CD4-positive, alpha-beta memory T cell (primary cell): ENCODE measurements at regions not wholly inside any gene's neighbourhood (a gene's known extent, or its start where the extent isn't known, plus 50 kb on each side); places are given as distances from the start of the nearest gene placed in this dataset.
A peak's percentile ranks its signal among the peaks of the same experiment; 100 is the strongest.

ENCODE experiments used
- CTCF ChIA-PET: fragments of 350-600 bp; sonication (Branson Sonifier 250); formaldehyde crosslinking; loops from one replicate; lab custom pipeline; 2021; ENCODE audit warnings: inconsistent platforms; ENCODE audit not compliant: partially characterized antibody; lab: Charles Lee
- POLR2A ChIA-PET: fragments of 350-600 bp; sonication (Branson Sonifier 250); formaldehyde crosslinking; loops from one replicate; lab custom pipeline; 2021; ENCODE audit not compliant: partially characterized antibody; lab: Charles Lee
- DNase-seq, 5 donors: peaks; one replicate each; pipeline versions ENCODE4 v3.0.0 to v3.0.0-alpha.2; 2020 to 2022; ENCODE audit warnings: mixed read lengths in 1 of 5
- H3K27ac ChIP-seq: one replicate; pipeline ENCODE4 v1.7.0; 2013; ENCODE audit warnings: low read depth, low read length
- H3K27me3 ChIP-seq: 2 replicates; pipeline ENCODE4 v1.7.0; 2013; ENCODE audit warnings: mild to moderate bottlenecking, low read length, moderate library complexity; ENCODE audit not compliant: insufficient read depth
- H3K36me3 ChIP-seq: 2 replicates; pipeline ENCODE4 v1.7.0; 2013; ENCODE audit warnings: mild to moderate bottlenecking, low read length, moderate library complexity; ENCODE audit not compliant: insufficient read depth
- H3K4me1 ChIP-seq: 2 replicates; pipeline ENCODE4 v1.7.0; 2013; ENCODE audit warnings: mild to moderate bottlenecking, low read length, moderate library complexity; ENCODE audit not compliant: insufficient read depth
- H3K4me3 ChIP-seq, 2 donors: one replicate each; pipeline ENCODE4 v1.7.0; 2013; ENCODE audit warnings: low read length in 2 of 2, mild to moderate bottlenecking in 1 of 2
- H3K9me3 ChIP-seq, 2 donors: one replicate each; pipeline ENCODE4 v1.7.0; 2013; ENCODE audit warnings: low read length in 2 of 2, control low read depth in 1 of 2; ENCODE audit not compliant: control insufficient read depth in 1 of 2
- H3K27ac Mint-ChIP-seq, 7 donors: one replicate each; pipeline ENCODE4 v1.8.0; 2020 to 2021; ENCODE audit warnings: mixed read lengths in 7 of 7, mild to moderate bottlenecking in 6 of 7, inconsistent platforms in 3 of 7, moderate library complexity in 3 of 7
- H3K27me3 Mint-ChIP-seq, 2 donors: one replicate each; pipeline ENCODE4 v1.8.0; 2020 to 2021; ENCODE audit warnings: mixed read lengths in 2 of 2
- H3K36me3 Mint-ChIP-seq, 2 donors: one replicate each; pipeline ENCODE4 v1.8.0; 2020 to 2021; ENCODE audit warnings: mixed read lengths in 2 of 2, inconsistent platforms in 1 of 2, mild to moderate bottlenecking in 1 of 2
- H3K4me1 Mint-ChIP-seq, 4 donors: one replicate each; pipeline ENCODE4 v1.8.0; 2020 to 2021; ENCODE audit warnings: mixed read lengths in 4 of 4, mild to moderate bottlenecking in 1 of 4
- H3K4me3 Mint-ChIP-seq, 8 donors: one replicate each; pipeline ENCODE4 v1.8.0; 2020 to 2021; ENCODE audit warnings: mixed read lengths in 8 of 8, mild to moderate bottlenecking in 7 of 8, moderate library complexity in 6 of 8, inconsistent platforms in 3 of 8
- H3K9me3 Mint-ChIP-seq, 8 donors: one replicate each; pipeline ENCODE4 v1.8.0; 2020 to 2021; ENCODE audit warnings: mixed read lengths in 8 of 8, mild to moderate bottlenecking in 5 of 8, inconsistent platforms in 3 of 8, moderate library complexity in 1 of 8
- intact Hi-C: fragments of 100-400 bp; cut with micrococcal nuclease; formaldehyde crosslinking; loops from one replicate; pipeline ENCODE4 v1.15.1; 2023

DNA sequence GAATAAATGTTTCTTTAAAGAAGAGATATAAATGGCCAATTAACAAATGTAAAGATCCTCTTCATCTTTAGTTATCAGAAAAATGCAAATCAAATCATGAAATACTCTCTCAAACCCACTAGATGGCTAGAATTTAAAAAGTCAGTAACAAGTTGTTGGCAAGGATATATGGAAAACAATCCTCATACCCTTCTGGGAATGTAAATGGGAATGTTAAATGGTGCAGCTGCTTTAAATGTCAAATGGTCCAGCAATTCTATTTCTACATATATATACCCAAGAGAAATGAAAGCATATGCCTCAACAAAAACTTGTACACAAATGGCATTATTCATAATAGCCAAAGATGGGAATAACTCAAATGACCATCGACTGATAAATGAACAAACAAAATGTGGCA, 283.5 kb downstream of the RWDD3 start:
- intact Hi-C loops: no loop called here
- no peaks in the 10 kb centered on the region for H3K9me3 ChIP-seq
- no peak overlapping the region for H3K4me3 ChIP-seq
- no peak overlapping the region for H3K27ac ChIP-seq
- no peak overlapping the region for H3K4me3 Mint-ChIP-seq
- ChIA-PET POLR2A (no interaction called here), CTCF (no interaction called here)
- no peaks in the 10 kb centered on the region for H3K4me1 ChIP-seq
- H3K27me3 Mint-ChIP-seq: no peaks in the 10 kb centered on the region
- H3K9me3 Mint-ChIP-seq: peaks cover 0 to 11% (median 7%) of the 10 kb centered on the region in 8 donors
- H3K27me3 ChIP-seq: no peaks in the 10 kb centered on the region
- H3K36me3 ChIP-seq: no peaks in the 10 kb centered on the region
- no peaks in the 10 kb centered on the region for H3K36me3 Mint-ChIP-seq
- no peak for DNase-seq
- H3K4me1 Mint-ChIP-seq: no peaks in the 10 kb centered on the region
- H3K27ac Mint-ChIP-seq: no peak overlapping the region

DNA sequence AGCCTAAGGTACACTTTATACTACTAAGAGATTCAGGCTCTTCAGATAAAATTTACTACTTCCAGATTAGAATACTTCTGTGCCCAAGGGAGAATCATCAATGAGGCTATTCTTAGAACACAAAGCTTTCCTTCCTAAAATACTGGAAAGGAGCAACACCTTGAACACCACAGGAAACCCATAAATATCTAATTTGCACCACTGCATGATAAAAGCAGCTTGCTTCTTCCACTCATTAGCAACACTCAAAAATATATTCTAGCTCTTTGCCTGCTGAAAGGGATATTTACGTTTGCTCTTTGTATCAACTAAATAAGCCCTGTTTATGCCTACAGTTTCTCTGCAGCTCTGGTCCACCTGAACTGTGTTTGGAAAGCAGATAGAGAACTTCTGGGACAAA, 284.3 kb downstream of the RWDD3 start:
- H3K27me3 ChIP-seq: no peaks in the 10 kb centered on the region
- no peaks in the 10 kb centered on the region for H3K27me3 Mint-ChIP-seq
- no peaks in the 10 kb centered on the region for H3K9me3 ChIP-seq
- no peaks in the 10 kb centered on the region for H3K4me1 ChIP-seq
- H3K27ac Mint-ChIP-seq: no peak overlapping the region
- DNase-seq: no peak
- no peak overlapping the region for H3K4me3 Mint-ChIP-seq
- H3K36me3 ChIP-seq: no peaks in the 10 kb centered on the region
- H3K36me3 Mint-ChIP-seq: no peaks in the 10 kb centered on the region
- H3K4me1 Mint-ChIP-seq: no peaks in the 10 kb centered on the region
- POLR2A ChIA-PET: no interaction called here
- intact Hi-C loops: no loop called here
- H3K4me3 ChIP-seq: no peak overlapping the region
- CTCF ChIA-PET: no interaction called here
- H3K9me3 Mint-ChIP-seq: peaks cover 2 to 17% (median 7%) of the 10 kb centered on the region in 8 donors
- H3K27ac ChIP-seq: no peak overlapping the region

DNA sequence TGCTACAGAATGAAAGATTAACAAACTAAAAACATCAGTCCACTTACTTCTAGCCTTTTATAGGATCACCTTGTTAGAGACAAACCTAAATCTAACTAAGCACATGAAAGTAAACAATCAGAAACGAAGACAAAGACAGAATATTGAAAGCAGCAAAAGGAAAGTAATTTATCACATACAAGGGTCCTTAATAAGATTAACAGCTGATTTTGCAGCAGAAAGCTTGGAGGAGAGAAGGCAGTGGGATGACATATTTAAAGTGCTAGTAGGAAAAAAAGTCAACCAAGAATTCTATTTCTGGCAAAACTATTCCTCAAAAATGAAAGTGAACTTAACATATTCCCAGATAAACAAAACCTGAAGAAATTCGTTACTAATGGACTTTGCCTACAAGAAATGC, 286.4 kb downstream of the RWDD3 start:
- intact Hi-C loops: no loop called here
- Histone ChIP-seq H3K27me3 (no peaks in the 10 kb centered on the region), H3K4me1 (no peaks in the 10 kb centered on the region), H3K4me3 (no peak overlapping the region), H3K36me3 (no peaks in the 10 kb centered on the region), H3K27ac (no peak overlapping the region), H3K9me3 (no peaks in the 10 kb centered on the region)
- no peak for DNase-seq
- Mint-ChIP-seq H3K27ac (no peak overlapping the region), H3K36me3 (no peaks in the 10 kb centered on the region), H3K27me3 (no peaks in the 10 kb centered on the region), H3K9me3 (peaks cover 2 to 34% (median 16%) of the 10 kb centered on the region in 8 donors), H3K4me3 (no peak overlapping the region), H3K4me1 (no peaks in the 10 kb centered on the region)
- CTCF ChIA-PET: no interaction called here
- POLR2A ChIA-PET: no interaction called here

GRCh38 chr1:95532335-95532734, 298.3 kb downstream of the RWDD3 start:
- Histone ChIP-seq H3K36me3 (no peaks in the 10 kb centered on the region), H3K4me1 (no peaks in the 10 kb centered on the region), H3K9me3 (no peaks in the 10 kb centered on the region), H3K4me3 (no peak overlapping the region), H3K27me3 (no peaks in the 10 kb centered on the region), H3K27ac (no peak overlapping the region)
- Mint-ChIP-seq H3K9me3 (peaks cover 0 to 7% (median 4%) of the 10 kb centered on the region in 8 donors), H3K4me3 (no peak overlapping the region), H3K27ac (no peak overlapping the region), H3K27me3 (no peaks in the 10 kb centered on the region), H3K36me3 (no peaks in the 10 kb centered on the region), H3K4me1 (no peaks in the 10 kb centered on the region)
- ChIA-PET POLR2A (no interaction called here), CTCF (no interaction called here)
- DNase-seq: no peak
- intact Hi-C loops: no loop called here

- Mint-ChIP-seq H3K9me3 (peaks cover 0 to 7% (median 2%) of the 10 kb centered on the region in 8 donors), H3K4me3 (no peak overlapping the region), H3K36me3 (no peaks in the 10 kb centered on the region), H3K4me1 (no peaks in the 10 kb centered on the region), H3K27me3 (no peaks in the 10 kb centered on the region), H3K27ac (no peak overlapping the region)
- intact Hi-C loops: no loop called here
- no peaks in the 10 kb centered on the region for H3K9me3 ChIP-seq
- no peaks in the 10 kb centered on the region for H3K36me3 ChIP-seq
- no peak overlapping the region for H3K4me3 ChIP-seq
- DNase-seq: no peak
- ChIA-PET POLR2A (no interaction called here), CTCF (no interaction called here)
- no peak overlapping the region for H3K27ac ChIP-seq
- H3K4me1 ChIP-seq: no peaks in the 10 kb centered on the region
- H3K27me3 ChIP-seq: no peaks in the 10 kb centered on the region
These were observed 301.0 kb downstream of the RWDD3 start for GRCh38 chr1:95534985-95535384.

DNA sequence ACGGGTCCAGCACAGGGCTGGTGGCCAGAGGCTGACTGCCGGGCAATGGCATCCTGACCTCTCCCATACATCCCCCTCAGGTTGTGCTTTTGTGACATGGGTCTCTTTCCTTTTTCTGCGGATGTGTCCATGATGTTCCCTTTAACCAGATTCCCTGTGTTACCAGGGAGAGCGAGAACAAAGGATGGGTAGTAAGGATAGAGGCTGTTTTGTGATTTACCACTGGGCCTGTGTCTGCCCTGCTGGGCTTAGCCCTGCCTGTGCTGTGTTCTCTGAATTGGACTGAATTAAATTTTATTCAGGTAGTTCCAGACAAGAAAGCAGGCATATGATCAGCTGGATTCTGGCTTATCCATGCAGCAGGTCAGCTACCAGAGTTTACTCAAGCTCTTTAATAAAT, 301.6 kb downstream of the RWDD3 start:
- no peaks in the 10 kb centered on the region for H3K4me1 Mint-ChIP-seq
- H3K9me3 ChIP-seq: no peaks in the 10 kb centered on the region
- no peak overlapping the region for H3K27ac ChIP-seq
- H3K4me1 ChIP-seq: no peaks in the 10 kb centered on the region
- H3K27me3 Mint-ChIP-seq: no peaks in the 10 kb centered on the region
- no peak overlapping the region for H3K4me3 Mint-ChIP-seq
- no peak overlapping the region for H3K4me3 ChIP-seq
- no peaks in the 10 kb centered on the region for H3K27me3 ChIP-seq
- no peak for DNase-seq
- ChIA-PET POLR2A (no interaction called here), CTCF (no interaction called here)
- no peaks in the 10 kb centered on the region for H3K36me3 ChIP-seq
- no peaks in the 10 kb centered on the region for H3K36me3 Mint-ChIP-seq
- intact Hi-C loops: no loop called here
- no peak overlapping the region for H3K27ac Mint-ChIP-seq
- peaks cover 0 to 7% (median 2%) of the 10 kb centered on the region in 8 donors for H3K9me3 Mint-ChIP-seq

DNA sequence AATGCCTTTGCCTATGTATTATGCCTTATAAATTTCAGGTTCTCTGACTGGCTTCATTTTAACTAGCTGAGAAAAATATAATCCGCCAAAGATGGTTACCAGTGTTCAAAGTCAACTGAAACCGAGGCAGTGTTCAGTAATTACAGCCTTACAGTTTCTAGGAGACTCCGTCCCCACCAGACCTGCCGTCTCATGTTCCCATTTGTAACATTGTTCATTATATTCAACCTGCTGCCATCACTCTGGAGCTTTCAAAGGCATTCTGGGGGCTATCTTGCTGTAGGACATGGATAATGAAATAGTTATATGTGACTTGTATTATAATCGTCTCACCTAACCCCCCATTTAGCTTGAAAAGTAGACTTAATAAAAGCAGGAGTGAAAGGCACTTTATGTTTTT, 302.5 kb downstream of the RWDD3 start:
- no peaks in the 10 kb centered on the region for H3K36me3 Mint-ChIP-seq
- no peak overlapping the region for H3K27ac Mint-ChIP-seq
- H3K27me3 ChIP-seq: no peaks in the 10 kb centered on the region
- no peak overlapping the region for H3K27ac ChIP-seq
- intact Hi-C loops: no loop called here
- no peaks in the 10 kb centered on the region for H3K4me1 ChIP-seq
- no peaks in the 10 kb centered on the region for H3K4me1 Mint-ChIP-seq
- H3K27me3 Mint-ChIP-seq: no peaks in the 10 kb centered on the region
- no peaks in the 10 kb centered on the region for H3K9me3 ChIP-seq
- peak overlapping the region in 1 of 8 donors; percentile 26 for H3K4me3 Mint-ChIP-seq
- no peak for DNase-seq
- H3K36me3 ChIP-seq: no peaks in the 10 kb centered on the region
- H3K9me3 Mint-ChIP-seq: peaks cover 0 to 7% (median 2%) of the 10 kb centered on the region in 8 donors
- H3K4me3 ChIP-seq: no peak overlapping the region
- CTCF ChIA-PET: no interaction called here
- POLR2A ChIA-PET: no interaction called here

DNA sequence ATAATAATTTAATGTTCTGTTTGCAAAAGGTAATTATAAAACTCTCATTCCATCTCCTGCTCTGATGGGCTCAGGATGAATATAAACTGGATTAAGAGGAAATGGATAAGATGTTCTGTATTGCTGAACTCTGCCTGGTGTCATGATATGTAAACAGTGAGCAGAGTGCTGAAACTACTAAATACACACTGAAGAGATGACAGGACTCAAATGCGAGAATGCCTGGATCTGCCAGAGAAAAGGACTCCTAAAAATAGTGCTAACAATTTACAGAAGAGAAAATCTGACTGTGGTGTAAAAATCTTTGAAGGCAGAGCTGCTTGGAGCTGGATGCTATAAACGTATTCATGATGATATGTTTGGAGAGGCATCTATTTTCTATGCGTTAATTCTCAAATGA, 303.2 kb downstream of the RWDD3 start:
- CTCF ChIA-PET: no interaction called here
- POLR2A ChIA-PET: no interaction called here
- H3K27me3 Mint-ChIP-seq: no peaks in the 10 kb centered on the region
- H3K36me3 Mint-ChIP-seq: no peaks in the 10 kb centered on the region
- no peak for DNase-seq
- peaks cover 0 to 7% (median 2%) of the 10 kb centered on the region in 8 donors for H3K9me3 Mint-ChIP-seq
- Histone ChIP-seq H3K27me3 (no peaks in the 10 kb centered on the region), H3K9me3 (no peaks in the 10 kb centered on the region), H3K27ac (no peak overlapping the region), H3K36me3 (no peaks in the 10 kb centered on the region), H3K4me3 (no peak overlapping the region), H3K4me1 (no peaks in the 10 kb centered on the region)
- no peak overlapping the region for H3K4me3 Mint-ChIP-seq
- no peaks in the 10 kb centered on the region for H3K4me1 Mint-ChIP-seq
- no peak overlapping the region for H3K27ac Mint-ChIP-seq
- intact Hi-C loops: no loop called here
